ENCODE measurements at regions not wholly inside any gene's neighbourhood (a gene's known extent, or its start where the extent isn't known, plus 50 kb on each side); places are given as distances from the start of the nearest gene placed in this dataset.

DNA sequence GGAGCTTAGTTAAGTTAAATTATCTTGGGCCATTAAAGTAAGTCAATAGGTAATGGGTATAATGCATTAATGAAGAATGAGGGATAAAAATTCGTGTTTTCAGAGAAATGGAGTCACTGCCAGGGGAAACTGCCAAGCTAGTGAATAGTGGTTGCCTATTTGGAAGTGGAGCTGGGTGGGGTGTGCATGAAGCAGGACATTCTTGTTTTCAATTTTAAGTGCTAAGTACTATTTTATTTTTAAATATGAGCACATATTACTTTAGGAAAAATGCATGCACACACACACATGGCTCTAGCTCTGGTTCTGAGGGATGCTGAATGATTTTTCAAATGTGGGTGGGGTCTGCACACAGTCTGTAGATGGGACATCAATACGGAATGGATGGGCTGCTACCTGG is 717.7 kb upstream of the SGCG start:
- no peak overlapping the region for H4K8ac ChIP-seq (ENCODE audit: low read depth in 2 of 2, low read length in 2 of 2)
- no peak overlapping the region for H3K4me2 ChIP-seq (ENCODE audit: low read depth, low read length)
- no peak overlapping the region for H3K23ac ChIP-seq (ENCODE audit: low read depth, low read length)
- ChIA-PET POLR2A (ENCODE audit: unreplicated experiment) (no interaction called here), CTCF (no interaction called here)
- no peak overlapping the region for H4K91ac ChIP-seq (ENCODE audit: insufficient read depth, low read depth, low read length)
- 13% methylated on average over 1 of the region's 2 CpGs; no CpG with 5 or more reads in 1 of the 2 experiments for WGBS, 2 experiments (ENCODE audit: extremely low coverage in 2 of 2, insufficient read length in 1 of 2)
- BruUV-seq (replicated peaks): no TSS peak
- no peak overlapping the region for H4K5ac ChIP-seq (ENCODE audit: low read depth, low read length)
- no peak overlapping the region for H2BK15ac ChIP-seq (ENCODE audit: low read depth, low read length)
- H2BK120ac ChIP-seq (ENCODE audit: low read depth, low read length): no peak overlapping the region
- no peak overlapping the region for H3K4me3 ChIP-seq (ENCODE audit: insufficient read depth, low read depth, low read length)
- H2AFZ ChIP-seq (replicated peaks; ENCODE audit: low read length, poor library complexity): no peak overlapping the region
- H3K18ac ChIP-seq (ENCODE audit: low read depth, low read length): no peak overlapping the region
- in situ Hi-C loops (cut with MboI; ENCODE audit: low sequenced_read_pairs) (no loop called here), intact Hi-C loops (cut with micrococcal nuclease) (no loop called here), dilution Hi-C loops (cut with HindIII; ENCODE audit: low sequenced_read_pairs, unreplicated experiment) (no loop called here)
- DNase-seq (no peak), ATAC-seq (ENCODE audit: low read depth) (no peak)
- no peak overlapping the region for H3K14ac ChIP-seq (replicated peaks; ENCODE audit: low read depth, low read length)
- H2AK5ac ChIP-seq (ENCODE audit: low read depth, low read length): no peak overlapping the region
- H3K27me3 ChIP-seq (ENCODE audit: control insufficient read depth, insufficient read depth, low read length): no peaks in the 10 kb centered on the region
- no peak overlapping the region for H3K4ac ChIP-seq (ENCODE audit: low read depth, low read length)
- no peaks in the 10 kb centered on the region for H3K79me1 ChIP-seq (ENCODE audit: low read depth in 1 of 2, low read length in 2 of 2)
- H2BK5ac ChIP-seq (ENCODE audit: low read depth, low read length, poor library complexity, severe bottlenecking): no peak overlapping the region
- no peaks in the 10 kb centered on the region for H3K4me1 ChIP-seq (ENCODE audit: control insufficient read depth, insufficient read depth, low read length)
- no peak overlapping the region for H3K56ac ChIP-seq (ENCODE audit: extremely low read depth, insufficient read depth, low read length)
- H3K27ac ChIP-seq (ENCODE audit: insufficient read depth, low read length): no peak overlapping the region
- no peaks in the 10 kb centered on the region for H3K36me3 ChIP-seq (ENCODE audit: control insufficient read depth, insufficient read depth, low read length)
- H3K9me1 ChIP-seq (ENCODE audit: insufficient read depth, low read length): no peaks in the 10 kb centered on the region
- no peak overlapping the region for H3K9ac ChIP-seq (ENCODE audit: low read depth, low read length)
- H4K20me1 ChIP-seq (ENCODE audit: insufficient read depth, low read length): no peaks in the 10 kb centered on the region
- TF ChIP-seq POLR2A (IDR thresholded peaks at IDR 0.05; ENCODE audit: low read depth, low read length) (no peak), CHD1 (IDR thresholded peaks at IDR 0.05; ENCODE audit: low read depth, low read length) (no peak)
- H2AK9ac ChIP-seq (replicated peaks; ENCODE audit: low read depth, low read length, poor library complexity): no peak overlapping the region
- H3K9me3 ChIP-seq (ENCODE audit: control insufficient read depth, insufficient read depth, low read length): peaks cover 4% of the 10 kb centered on the region
- no peak overlapping the region for H2BK20ac ChIP-seq (ENCODE audit: low read depth, low read length)
